ENCODE measurements at regions not wholly inside any gene's neighbourhood (a gene's known extent, or its start where the extent isn't known, plus 50 kb on each side); places are given as distances from the start of the nearest gene placed in this dataset.

DNA sequence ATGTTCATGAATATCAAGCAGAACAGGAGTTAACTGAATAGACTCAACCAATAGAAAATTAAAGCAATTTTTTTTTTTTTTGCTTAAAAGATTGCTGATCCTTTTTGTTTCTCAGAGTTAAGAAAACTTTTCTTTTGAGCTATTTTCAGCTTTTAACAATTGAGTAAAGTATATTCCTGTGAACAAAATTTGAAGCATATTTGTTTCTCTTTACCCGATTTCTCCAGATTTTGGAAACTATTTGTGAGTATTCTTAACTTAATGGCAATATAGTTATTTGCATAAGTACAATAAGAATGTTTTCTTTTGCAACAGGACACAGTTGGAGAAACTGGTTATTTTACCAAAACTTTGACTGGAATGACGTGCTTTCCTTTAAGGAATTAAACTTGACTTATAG lies 53.4 kb upstream of the C15orf39 start (continued):
- TF ChIP-seq, protein P1, sequence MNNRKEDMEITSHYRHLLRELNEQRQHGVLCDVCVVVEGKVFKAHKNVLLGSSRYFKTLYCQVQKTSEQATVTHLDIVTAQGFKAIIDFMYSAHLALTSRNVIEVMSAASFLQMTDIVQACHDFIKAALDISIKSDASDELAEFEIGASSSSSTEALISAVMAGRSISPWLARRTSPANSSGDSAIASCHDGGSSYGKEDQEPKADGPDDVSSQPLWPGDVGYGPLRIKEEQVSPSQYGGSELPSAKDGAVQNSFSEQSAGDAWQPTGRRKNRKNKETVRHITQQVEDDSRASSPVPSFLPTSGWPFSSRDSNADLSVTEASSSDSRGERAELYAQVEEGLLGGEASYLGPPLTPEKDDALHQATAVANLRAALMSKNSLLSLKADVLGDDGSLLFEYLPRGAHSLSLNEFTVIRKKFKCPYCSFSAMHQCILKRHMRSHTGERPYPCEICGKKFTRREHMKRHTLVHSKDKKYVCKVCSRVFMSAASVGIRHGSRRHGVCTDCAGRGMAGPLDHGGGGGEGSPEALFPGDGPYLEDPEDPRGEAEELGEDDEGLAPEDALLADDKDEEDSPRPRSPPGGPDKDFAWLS (CRISPR knock-in tag; IDR thresholded peaks at IDR 0.05; ENCODE audit: borderline replicate concordance), result no peak

DNA sequence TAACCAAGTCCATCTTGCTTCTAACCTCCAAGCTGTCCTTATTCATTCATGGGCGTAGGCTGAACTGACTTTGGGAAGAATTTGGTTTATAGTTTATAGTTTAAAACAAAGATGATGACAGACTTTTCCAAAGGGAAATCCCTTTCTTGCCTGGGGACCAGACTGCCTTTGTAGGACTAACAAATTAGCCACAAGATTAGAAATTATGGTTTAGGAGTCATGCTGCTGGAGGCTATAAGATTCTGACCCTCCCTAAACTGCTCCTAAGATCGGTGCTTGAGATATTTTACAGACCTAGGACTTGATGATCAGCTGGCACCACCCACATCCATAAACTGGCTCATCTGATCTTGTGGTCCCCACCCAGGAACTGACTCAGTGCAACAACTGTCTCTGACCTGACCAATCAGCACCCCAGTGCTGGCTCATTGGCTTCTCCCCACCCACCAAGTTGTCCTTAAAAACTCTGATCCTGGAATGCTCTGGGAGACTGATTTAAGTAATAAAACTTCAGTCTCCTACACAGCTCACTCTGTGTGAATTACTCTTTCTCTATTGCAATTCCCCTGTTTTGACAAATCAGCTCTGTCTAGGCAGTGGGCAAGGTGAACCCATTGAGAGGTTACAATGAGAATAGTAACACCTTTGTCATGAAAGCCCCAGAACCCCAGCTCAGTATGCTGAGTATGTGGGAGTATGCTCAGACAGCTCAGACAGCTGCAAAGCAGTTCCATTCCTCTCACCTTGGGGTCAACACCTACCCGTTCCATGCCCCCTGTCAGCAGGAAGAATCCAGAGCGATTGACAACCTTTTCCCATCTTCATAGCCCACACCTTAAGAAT lies 51.6 kb upstream of the C15orf39 start:
- ATAC-seq (no peak), FAIRE-seq (no peak), DNase-seq (ENCODE audit: low spot score) (no peak)
- Histone ChIP-seq H3K4me2 (ENCODE audit: low read depth, low read length) (no peak overlapping the region), H4K20me1 (ENCODE audit: insufficient read depth, low read length) (no peaks in the 10 kb centered on the region), H3K27me3 (ENCODE audit: control insufficient read depth in 1 of 2, insufficient read depth in 2 of 2, low read length in 2 of 2) (no peaks in the 10 kb centered on the region), H3K4me1 (ENCODE audit: insufficient read depth, low read length) (peaks cover 69% of the 10 kb centered on the region), H3K27ac (ENCODE audit: extremely low read length, insufficient read depth, low read length) (no peak overlapping the region), H3K9me3 (ENCODE audit: low read length) (no peaks in the 10 kb centered on the region), H3K79me2 (ENCODE audit: insufficient read depth, low read length) (no peaks in the 10 kb centered on the region), H3K36me3 (replicated peaks in 1 of 2; ENCODE audit: control insufficient read depth in 1 of 2, insufficient read depth in 2 of 2, low read length in 2 of 2) (no peaks in the 10 kb centered on the region), H3K4me3 (replicated peaks in 1 of 3; ENCODE audit: insufficient read depth in 1 of 3, low read depth in 2 of 3, low read length in 3 of 3) (no peak overlapping the region), H3K9ac (ENCODE audit: insufficient read depth, low read depth, low read length) (no peak overlapping the region), H2AFZ (ENCODE audit: low read length) (no peak overlapping the region)
- CTCF ChIA-PET (ENCODE audit: low intra/inter-chr PET ratio, low total read pairs), result no interaction called here
- in situ Hi-C loops (cut with HindIII; ENCODE audit: extremely low pct_ligation_motif_present, low pct_unique_long_range_greater_than_20kb), result loop anchor here (5.0 kb wide), 1 partner anchor 52 kb away; the partner anchor contains the start of gene C15orf39
- no TSS peak for BruUV-seq (replicated peaks)
- POLR2A ChIA-PET, result interaction anchor here (1.1 to 1.2 kb wide), 2 partner anchors 10 to 29 kb away, joined by 3 read pairs; no protein-coding TSS in a partner anchor
- intact Hi-C loops (cut with micrococcal nuclease; ENCODE audit: unreplicated experiment), result loop anchor here (1.0 to 5.0 kb wide), 2 partner anchors 25 to 32 kb away; no protein-coding TSS in a partner anchor
- TF ChIP-seq ASH2L (IDR thresholded peaks at IDR 0.05; ENCODE audit: insufficient read length, low read depth, low read length) (no peak), ARNT2 (CRISPR knock-in tag; IDR thresholded peaks at IDR 0.05; ENCODE audit: low read depth) (no peak), RORA (CRISPR knock-in tag; IDR thresholded peaks at IDR 0.05) (no peak), ZNF224 (CRISPR knock-in tag; IDR thresholded peaks at IDR 0.05) (no peak), NFRKB (IDR thresholded peaks at IDR 0.05) (no peak), MTA3 (CRISPR knock-in tag; IDR thresholded peaks at IDR 0.05) (no peak), PHB2 (IDR thresholded peaks at IDR 0.05; ENCODE audit: partially characterized antibody) (no peak), U2AF1 (optimal IDR thresholded peaks at IDR 0.05; ENCODE audit: low read depth, low read length) (no peak), NFYC (CRISPR knock-in tag; IDR thresholded peaks at IDR 0.05) (no peak), THAP11 (CRISPR knock-in tag; IDR thresholded peaks at IDR 0.05) (no peak)
- TF ChIP-seq, protein P2, sequence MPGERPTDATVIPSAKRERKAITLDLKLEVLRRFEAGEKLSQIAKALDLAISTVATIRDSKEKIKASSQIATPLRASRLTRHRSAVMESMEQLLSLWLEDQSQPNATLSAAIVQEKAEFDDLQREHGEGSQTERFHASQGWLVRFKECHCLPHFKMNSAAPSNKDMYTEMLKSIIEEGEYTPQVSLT (CRISPR knock-in tag; IDR thresholded peaks at IDR 0.05; ENCODE audit: borderline replicate concordance, low read depth), result no peak
- TF ChIP-seq, protein P3, sequence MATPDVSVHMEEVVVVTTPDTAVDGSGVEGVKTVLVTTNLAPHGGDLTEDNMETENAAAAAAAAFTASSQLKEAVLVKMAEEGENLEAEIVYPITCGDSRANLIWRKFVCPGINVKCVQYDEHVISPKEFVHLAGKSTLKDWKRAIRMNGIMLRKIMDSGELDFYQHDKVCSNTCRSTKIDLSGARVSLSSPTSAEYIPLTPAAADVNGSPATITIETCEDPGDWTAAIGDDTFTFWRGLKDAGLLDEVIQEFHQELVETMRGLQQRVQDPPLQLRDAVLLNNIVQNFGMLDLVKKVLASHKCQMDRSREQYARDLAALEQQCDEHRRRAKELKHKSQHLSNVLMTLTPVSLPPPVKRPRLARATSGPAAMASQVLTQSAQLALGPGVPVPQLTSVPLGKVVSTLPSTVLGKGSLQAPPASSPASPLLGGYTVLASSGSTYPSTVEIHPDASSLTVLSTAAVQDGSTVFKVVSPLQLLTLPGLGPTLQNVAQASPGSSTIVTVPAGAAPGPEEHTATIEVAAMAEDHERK (CRISPR knock-in tag; IDR thresholded peaks at IDR 0.05; ENCODE audit: low read depth), result no peak
- TF ChIP-seq, protein P4, sequence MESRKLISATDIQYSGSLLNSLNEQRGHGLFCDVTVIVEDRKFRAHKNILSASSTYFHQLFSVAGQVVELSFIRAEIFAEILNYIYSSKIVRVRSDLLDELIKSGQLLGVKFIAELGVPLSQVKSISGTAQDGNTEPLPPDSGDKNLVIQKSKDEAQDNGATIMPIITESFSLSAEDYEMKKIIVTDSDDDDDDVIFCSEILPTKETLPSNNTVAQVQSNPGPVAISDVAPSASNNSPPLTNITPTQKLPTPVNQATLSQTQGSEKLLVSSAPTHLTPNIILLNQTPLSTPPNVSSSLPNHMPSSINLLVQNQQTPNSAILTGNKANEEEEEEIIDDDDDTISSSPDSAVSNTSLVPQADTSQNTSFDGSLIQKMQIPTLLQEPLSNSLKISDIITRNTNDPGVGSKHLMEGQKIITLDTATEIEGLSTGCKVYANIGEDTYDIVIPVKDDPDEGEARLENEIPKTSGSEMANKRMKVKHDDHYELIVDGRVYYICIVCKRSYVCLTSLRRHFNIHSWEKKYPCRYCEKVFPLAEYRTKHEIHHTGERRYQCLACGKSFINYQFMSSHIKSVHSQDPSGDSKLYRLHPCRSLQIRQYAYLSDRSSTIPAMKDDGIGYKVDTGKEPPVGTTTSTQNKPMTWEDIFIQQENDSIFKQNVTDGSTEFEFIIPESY (CRISPR knock-in tag; IDR thresholded peaks at IDR 0.05), result no peak
- 79% methylated on average over 4 of the region's 4 CpGs for WGBS (ENCODE audit: low lambda C conversion rate)

Measured in HepG2 (cell line).